OCI-LY3 (cell line): ENCODE measurements at regions not wholly inside any gene's neighbourhood (a gene's known extent, or its start where the extent isn't known, plus 50 kb on each side); places are given as distances from the start of the nearest gene placed in this dataset.
A peak's percentile ranks its signal among the peaks of the same experiment; 100 is the strongest.

Experiments used
- H2AFZ ChIP-seq: fragments of 200-600, 300-600 bp; shearing (Covaris generic); 2 replicates; pipeline ENCODE4 v1.6.0; 2014; ENCODE audit warnings: antibody characterized with exemption, low read depth, low read length
- H3K27ac ChIP-seq: fragments of 200-600, 300-600 bp; sonication (generic); 2 replicates; pipeline ENCODE4 v1.5.1; 2014; ENCODE audit warnings: mild to moderate bottlenecking, low read length, moderate library complexity, mixed read lengths
- H3K27me3 ChIP-seq: fragments of 200-600, 300-600 bp; sonication (generic); 2 replicates; pipeline ENCODE4 v1.6.1; 2014; ENCODE audit warnings: low read depth, low read length, mixed read lengths
- H3K36me3 ChIP-seq: fragments of 200-600, 300-600 bp; sonication (generic); replicated peaks from 2 replicates; pipeline ENCODE3; 2014; ENCODE audit warnings: low read depth, low read length, mixed read lengths
- H3K4me1 ChIP-seq: fragments of 300-600, 200-600 bp; sonication (generic); 2 replicates; pipeline ENCODE4 v1.6.1; 2014; ENCODE audit warnings: low read length, mixed read lengths
- H3K4me2 ChIP-seq: fragments of 200-600, 300-600 bp; sonication (generic); 2 replicates; pipeline ENCODE4 v1.6.1; 2014; ENCODE audit warnings: low read length, mixed read lengths
- H3K4me3 ChIP-seq: fragments of 300-600, 200-600 bp; sonication (generic); 2 replicates; pipeline ENCODE4 v1.5.1; 2014; ENCODE audit warnings: antibody characterized with exemption, mild to moderate bottlenecking, low read length, moderate library complexity
- H3K79me2 ChIP-seq: fragments of 300-600, 200-600 bp; shearing (Covaris generic); 2 replicates; pipeline ENCODE4 v1.6.1; 2014; ENCODE audit warnings: mild to moderate bottlenecking, low read length, mixed read lengths
- H3K9ac ChIP-seq: fragments of 300-600, 200-600 bp; shearing (Covaris generic); 2 replicates; pipeline ENCODE4 v1.6.0; 2014; ENCODE audit warnings: mild to moderate bottlenecking, low read length, moderate library complexity
- H3K9me3 ChIP-seq: fragments of 200-600, 300-600 bp; shearing (Covaris generic); 2 replicates; pipeline ENCODE4 v1.6.1; 2014; ENCODE audit warnings: low read length, mixed read lengths; ENCODE audit not compliant: insufficient read depth
- H4K20me1 ChIP-seq: fragments of 200-600, 300-600 bp; sonication (generic); 2 replicates; pipeline ENCODE4 v1.6.1; 2016; ENCODE audit warnings: low read length, mixed read lengths; ENCODE audit not compliant: insufficient read depth
- EZH2phosphoT487 ChIP-seq: fragments of 200-600 bp; shearing (Covaris generic); IDR thresholded peaks from 2 replicates; pipeline ENCODE4 v1.6.1; 2018; ENCODE audit warnings: antibody characterized with exemption, mixed run types, low read depth
- TF ChIP-seq, protein P1 (sequence below): fragments of 200-600, 300-600 bp; sonication (generic); IDR thresholded peaks from 2 replicates; pipeline ENCODE4 v1.5.1; 2014; ENCODE audit warnings: antibody characterized with exemption, low read length, low read depth

DNA sequence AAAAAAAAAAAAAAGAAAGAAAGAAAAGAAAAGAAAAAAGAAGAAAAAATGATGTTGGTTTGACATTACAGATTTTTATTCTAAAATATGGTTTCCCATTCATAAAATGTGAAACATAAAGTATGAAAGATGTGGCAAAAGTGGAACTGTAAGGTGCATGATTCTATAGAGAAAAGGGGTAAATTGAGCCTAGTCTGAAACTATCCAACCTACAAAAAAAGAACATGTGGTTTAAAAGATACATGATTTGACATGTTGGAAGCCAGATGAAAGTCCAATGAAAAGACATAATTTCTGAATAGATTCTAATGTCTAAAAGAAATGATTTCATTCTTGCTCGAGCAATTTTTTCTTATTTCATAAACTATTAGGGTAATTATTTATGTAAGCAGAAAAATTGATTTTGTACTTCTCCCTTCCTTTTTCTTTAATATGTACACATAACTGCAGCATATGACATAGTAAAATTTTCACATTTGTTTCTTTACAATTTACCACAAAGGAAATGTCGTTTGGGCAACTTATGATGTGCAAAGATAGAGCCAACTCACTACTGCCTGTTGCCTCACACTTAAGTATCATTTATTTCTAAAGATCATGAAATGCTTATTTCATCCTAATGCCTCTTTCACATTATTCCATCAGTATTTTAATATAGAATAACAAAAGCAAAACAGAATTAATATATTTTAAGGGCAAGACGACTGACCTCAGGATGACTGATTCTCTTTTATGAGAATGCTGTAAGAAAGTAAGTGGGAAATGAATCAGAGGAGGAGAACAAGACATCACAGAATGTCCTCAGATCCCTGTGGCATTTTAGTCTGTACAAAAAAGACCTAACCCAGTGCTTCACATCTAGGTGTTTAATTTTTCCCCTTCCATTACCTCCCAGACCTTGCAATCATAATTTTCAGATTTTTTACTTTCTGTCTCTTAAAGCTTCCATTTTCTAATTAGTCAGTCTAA, 165.8 kb upstream of the HMCN1 start:
- Histone ChIP-seq H3K9me3 (no peaks in the 10 kb centered on the region), H3K36me3 (no peaks in the 10 kb centered on the region)

DNA sequence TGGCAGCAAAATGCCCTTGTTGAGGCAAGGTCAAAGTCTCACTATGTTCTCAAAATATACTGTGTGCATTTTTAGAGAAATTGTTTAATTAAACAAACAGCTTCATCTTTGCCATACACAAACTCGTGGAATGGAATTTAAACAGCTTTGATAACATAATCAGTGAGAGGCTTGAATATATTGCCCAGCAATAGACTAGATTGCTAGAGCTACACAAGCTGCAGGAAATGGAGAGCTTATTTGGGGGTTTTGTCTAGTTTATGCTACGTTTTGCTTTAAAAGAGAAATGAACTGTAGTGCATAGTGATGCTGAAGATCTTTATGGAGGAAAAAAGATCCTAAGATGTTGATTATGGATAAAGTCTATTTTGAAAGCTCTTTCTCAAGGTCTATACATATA, 166.8 kb upstream of the HMCN1 start:
- H3K4me2 ChIP-seq = peak overlapping the region; percentile 30
- H3K27ac ChIP-seq = no peak overlapping the region
- TF ChIP-seq, protein P1, sequence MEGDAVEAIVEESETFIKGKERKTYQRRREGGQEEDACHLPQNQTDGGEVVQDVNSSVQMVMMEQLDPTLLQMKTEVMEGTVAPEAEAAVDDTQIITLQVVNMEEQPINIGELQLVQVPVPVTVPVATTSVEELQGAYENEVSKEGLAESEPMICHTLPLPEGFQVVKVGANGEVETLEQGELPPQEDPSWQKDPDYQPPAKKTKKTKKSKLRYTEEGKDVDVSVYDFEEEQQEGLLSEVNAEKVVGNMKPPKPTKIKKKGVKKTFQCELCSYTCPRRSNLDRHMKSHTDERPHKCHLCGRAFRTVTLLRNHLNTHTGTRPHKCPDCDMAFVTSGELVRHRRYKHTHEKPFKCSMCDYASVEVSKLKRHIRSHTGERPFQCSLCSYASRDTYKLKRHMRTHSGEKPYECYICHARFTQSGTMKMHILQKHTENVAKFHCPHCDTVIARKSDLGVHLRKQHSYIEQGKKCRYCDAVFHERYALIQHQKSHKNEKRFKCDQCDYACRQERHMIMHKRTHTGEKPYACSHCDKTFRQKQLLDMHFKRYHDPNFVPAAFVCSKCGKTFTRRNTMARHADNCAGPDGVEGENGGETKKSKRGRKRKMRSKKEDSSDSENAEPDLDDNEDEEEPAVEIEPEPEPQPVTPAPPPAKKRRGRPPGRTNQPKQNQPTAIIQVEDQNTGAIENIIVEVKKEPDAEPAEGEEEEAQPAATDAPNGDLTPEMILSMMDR = no peak
- TF ChIP-seq EZH2phosphoT487 = no peak
- no peaks in the 10 kb centered on the region for H3K9me3 ChIP-seq
- H2AFZ ChIP-seq = peak overlapping the region; percentile 54
- H3K27me3 ChIP-seq = no peaks in the 10 kb centered on the region
- no peaks in the 10 kb centered on the region for H4K20me1 ChIP-seq
- no peak overlapping the region for H3K4me3 ChIP-seq
- H3K36me3 ChIP-seq = no peaks in the 10 kb centered on the region
- H3K9ac ChIP-seq = no peak overlapping the region
- H3K79me2 ChIP-seq = peaks cover 5% of the 10 kb centered on the region; the same call in 1 of the 2 replicates
- peaks cover 51% of the 10 kb centered on the region for H3K4me1 ChIP-seq

More for the DNA sequence above, 165.8 kb upstream of the HMCN1 start:
- no peak overlapping the region for H2AFZ ChIP-seq
- peaks cover 43% of the 10 kb centered on the region for H3K4me1 ChIP-seq
- H3K79me2 ChIP-seq = no peaks in the 10 kb centered on the region
- H3K27me3 ChIP-seq = no peaks in the 10 kb centered on the region
- no peak overlapping the region for H3K27ac ChIP-seq
- peak overlapping the region; percentile 10 for H3K4me2 ChIP-seq
- no peak for TF ChIP-seq EZH2phosphoT487
- TF ChIP-seq, protein P1 = no peak
- H3K4me3 ChIP-seq = no peak overlapping the region
- H4K20me1 ChIP-seq = no peaks in the 10 kb centered on the region
- H3K9ac ChIP-seq = no peak overlapping the region

DNA sequence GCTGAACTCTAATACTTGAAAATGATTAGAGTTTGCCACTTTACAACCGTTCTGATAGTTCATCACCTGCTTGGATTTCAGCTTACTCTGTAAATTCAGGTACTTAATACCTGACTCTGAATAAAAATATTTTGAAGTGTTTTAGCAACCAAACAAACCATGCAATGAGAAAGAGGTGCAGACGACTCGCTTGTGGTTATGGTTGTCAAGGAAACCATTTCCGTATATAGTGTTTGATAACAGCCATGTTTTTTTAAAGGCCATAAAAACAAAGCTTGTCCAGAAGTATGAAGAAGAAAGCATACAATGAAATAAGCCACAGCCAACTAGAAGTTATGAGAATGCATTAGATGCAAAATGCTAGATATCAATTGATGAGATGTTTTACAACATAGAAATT, 167.2 kb upstream of the HMCN1 start:
- Histone ChIP-seq H3K27me3 (no peaks in the 10 kb centered on the region), H3K36me3 (no peaks in the 10 kb centered on the region), H3K27ac (no peak overlapping the region), H3K9ac (no peak overlapping the region), H3K4me3 (no peak overlapping the region), H3K9me3 (no peaks in the 10 kb centered on the region), H2AFZ (peak overlapping the region; percentile 54), H3K4me1 (peaks cover 55% of the 10 kb centered on the region), H3K79me2 (peaks cover 7% of the 10 kb centered on the region; the same call in 1 of the 2 replicates), H4K20me1 (no peaks in the 10 kb centered on the region), H3K4me2 (peak overlapping the region; percentile 30)
- no peak for TF ChIP-seq EZH2phosphoT487
- TF ChIP-seq, protein P1 = no peak

DNA sequence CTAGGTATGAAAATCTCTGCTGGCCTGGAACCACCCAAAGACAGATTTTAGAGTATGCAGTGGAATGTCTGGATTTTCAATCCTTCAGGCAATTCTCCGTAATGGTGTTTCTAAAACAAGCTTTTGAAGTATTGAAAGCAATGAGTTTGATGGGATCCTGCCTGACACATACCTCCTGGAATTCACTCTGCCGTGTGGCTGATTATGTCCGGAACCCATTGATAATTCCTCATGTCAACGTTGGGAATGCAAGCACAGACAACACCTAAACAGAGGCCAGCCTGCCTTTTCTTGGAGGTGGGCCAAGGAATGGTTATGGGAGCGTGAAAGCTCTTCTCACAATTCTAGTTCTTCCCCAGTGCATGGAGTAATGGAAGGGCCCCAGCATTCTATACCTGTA, 168.9 kb upstream of the HMCN1 start:
- no peaks in the 10 kb centered on the region for H3K27me3 ChIP-seq
- TF ChIP-seq, protein P1 = no peak
- no peak for TF ChIP-seq EZH2phosphoT487
- no peak overlapping the region for H3K9ac ChIP-seq
- H3K4me3 ChIP-seq = no peak overlapping the region
- H3K4me2 ChIP-seq = no peak overlapping the region
- no peaks in the 10 kb centered on the region for H3K9me3 ChIP-seq
- H2AFZ ChIP-seq = no peak overlapping the region
- no peak overlapping the region for H3K27ac ChIP-seq
- H3K36me3 ChIP-seq = no peaks in the 10 kb centered on the region
- H3K79me2 ChIP-seq = peaks cover 15% of the 10 kb centered on the region
- H3K4me1 ChIP-seq = peaks cover 65% of the 10 kb centered on the region
- no peaks in the 10 kb centered on the region for H4K20me1 ChIP-seq
